HEK293 (cell line): ENCODE measurements at regions not wholly inside any gene's neighbourhood (a gene's known extent, or its start where the extent isn't known, plus 50 kb on each side); places are given as distances from the start of the nearest gene placed in this dataset.
A peak's percentile ranks its signal among the peaks of the same experiment; 100 is the strongest.

Experiments used
- CTCF ChIA-PET: fragments of 350-600 bp; formaldehyde crosslinking; extraction: SDS; loops from one replicate; lab custom pipeline; 2021; ENCODE audit warnings: antibody characterized with exemption; lab: Yijun Ruan, JAX
- POLR2A ChIA-PET: fragments of 300-600 bp; formaldehyde crosslinking; extraction: SDS; loops from one replicate; lab custom pipeline; 2020; ENCODE audit warnings: antibody characterized with exemption, inconsistent platforms; lab: Yijun Ruan, JAX
- H3K27ac ChIP-seq: fragments of 200-500 bp; sonication (Bioruptor generic); 2 replicates; pipeline ENCODE4 v1.5.1; 2014; ENCODE audit warnings: low read depth, low read length, control low read depth, inconsistent platforms; ENCODE audit errors: extremely low read depth
- H3K36me3 ChIP-seq, 2 experiments: fragments of 200-500 bp in 1 of 2; sonication (Bioruptor generic) in 1 of 2; 1 replicate in 1 of 2; 2 replicates in 1 of 2; pipeline ENCODE4 v1.5.1; 2014 to 2017; ENCODE audit warnings: inconsistent platforms in 2 of 2, low read length in 2 of 2; ENCODE audit not compliant: control insufficient read depth in 2 of 2, insufficient read depth in 1 of 2
- H3K4me1 ChIP-seq: fragments of 200-500 bp; sonication (Bioruptor generic); 2 replicates; pipeline ENCODE4 v1.5.1; 2014; ENCODE audit warnings: mild to moderate bottlenecking, low read length, inconsistent platforms; ENCODE audit not compliant: control insufficient read depth, insufficient read depth
- H3K4me3 ChIP-seq: 2 replicates; pipeline ENCODE4 v1.5.1; 2011; ENCODE audit warnings: low read depth, mild to moderate bottlenecking, control low read depth, low read length, moderate library complexity
- H3K9me3 ChIP-seq: fragments of 200-500 bp; sonication (Bioruptor generic); 2 replicates; pipeline ENCODE4 v1.5.1; 2014; ENCODE audit warnings: low read depth, low read length, inconsistent platforms; ENCODE audit not compliant: control insufficient read depth, insufficient read depth
- CTCF ChIP-seq: fragments of 450-650 bp; formaldehyde crosslinking; IDR thresholded peaks from 2 replicates; pipeline ENCODE4 v1.5.1; 2016; ENCODE audit warnings: missing biosample characterization, missing genetic modification characterization
- KLF1 ChIP-seq: fragments of 450-650 bp; formaldehyde crosslinking; IDR thresholded peaks from 2 replicates; pipeline ENCODE4 v1.5.1; 2016; ENCODE audit warnings: missing biosample characterization, missing genetic modification characterization
- PBX3 ChIP-seq: sonication (generic); formaldehyde crosslinking; IDR thresholded peaks from 2 replicates; pipeline ENCODE4 v1.8.1; 2022; ENCODE audit warnings: mild to moderate bottlenecking, moderate library complexity, missing genetic modification reagents
- SALL2 ChIP-seq: fragments of 450-650 bp; formaldehyde crosslinking; IDR thresholded peaks from 2 replicates; pipeline ENCODE4 v1.5.0; 2017; ENCODE audit warnings: missing biosample characterization, mild to moderate bottlenecking, missing genetic modification characterization, borderline replicate concordance
- TSHZ1 ChIP-seq: fragments of 450-650 bp; formaldehyde crosslinking; IDR thresholded peaks from 2 replicates; pipeline ENCODE4 v1.5.1; 2016; ENCODE audit warnings: missing biosample characterization, missing genetic modification characterization, borderline replicate concordance
- YY1 ChIP-seq: fragments of 450-650 bp; formaldehyde crosslinking; IDR thresholded peaks from 2 replicates; pipeline ENCODE4 v1.5.1; 2018; ENCODE audit warnings: missing biosample characterization, missing genetic modification characterization
- ZBTB20 ChIP-seq: fragments of 450-650 bp; formaldehyde crosslinking; IDR thresholded peaks from 2 replicates; pipeline ENCODE4 v1.5.1; 2016; ENCODE audit warnings: missing biosample characterization, missing genetic modification characterization
- ZIC2 ChIP-seq: fragments of 450-650 bp; formaldehyde crosslinking; IDR thresholded peaks from 2 replicates; pipeline ENCODE4 v1.5.1; 2016; ENCODE audit warnings: missing biosample characterization, missing genetic modification characterization
- ZNF155 ChIP-seq: fragments of 450-650 bp; formaldehyde crosslinking; IDR thresholded peaks from 2 replicates; pipeline ENCODE4 v1.5.1; 2016; ENCODE audit warnings: missing biosample characterization, missing genetic modification characterization
- ZNF157 ChIP-seq: fragments of 450-650 bp; formaldehyde crosslinking; IDR thresholded peaks from 2 replicates; pipeline ENCODE4 v1.5.1; 2016; ENCODE audit warnings: missing biosample characterization, missing genetic modification characterization
- ZNF266 ChIP-seq: fragments of 450-650 bp; formaldehyde crosslinking; IDR thresholded peaks from 2 replicates; pipeline ENCODE4 v1.5.1; 2016; ENCODE audit warnings: missing biosample characterization, missing genetic modification characterization, low read depth
- ZNF280C ChIP-seq: fragments of 450-650 bp; formaldehyde crosslinking; IDR thresholded peaks from 2 replicates; pipeline ENCODE4 v1.5.1; 2016; ENCODE audit warnings: missing biosample characterization, missing genetic modification characterization
- ZNF311 ChIP-seq: fragments of 450-650 bp; formaldehyde crosslinking; IDR thresholded peaks from 2 replicates; pipeline ENCODE4 v1.5.1; 2017; ENCODE audit warnings: missing biosample characterization, missing genetic modification characterization, borderline replicate concordance
- ZNF362 ChIP-seq: fragments of 450-650 bp; formaldehyde crosslinking; IDR thresholded peaks from 2 replicates; pipeline ENCODE4 v1.5.1; 2016; ENCODE audit warnings: missing biosample characterization, missing genetic modification characterization
- ZNF398 ChIP-seq: fragments of 450-650 bp; formaldehyde crosslinking; IDR thresholded peaks from 2 replicates; pipeline ENCODE4 v1.5.1; 2017; ENCODE audit warnings: missing biosample characterization, missing genetic modification characterization
- ZNF529 ChIP-seq: fragments of 450-650 bp; formaldehyde crosslinking; IDR thresholded peaks from 2 replicates; pipeline ENCODE4 v1.5.1; 2017; ENCODE audit warnings: missing genetic modification characterization, missing biosample characterization; ENCODE audit not compliant: insufficient replicate concordance
- ZNF544 ChIP-seq: fragments of 450-650 bp; formaldehyde crosslinking; IDR thresholded peaks from 2 replicates; pipeline ENCODE4 v1.5.0; 2017; ENCODE audit warnings: missing biosample characterization, missing genetic modification characterization
- ZNF670 ChIP-seq: fragments of 450-650 bp; formaldehyde crosslinking; IDR thresholded peaks from 2 replicates; pipeline ENCODE4 v1.5.1; 2016; ENCODE audit warnings: missing biosample characterization, missing genetic modification characterization, low read depth
- ZNF677 ChIP-seq: fragments of 450-650 bp; IDR thresholded peaks from 2 replicates; pipeline ENCODE4 v1.5.0; 2018; ENCODE audit warnings: missing biosample characterization, mild to moderate bottlenecking, missing genetic modification characterization, moderate library complexity
- ZNF704 ChIP-seq: fragments of 450-650 bp; formaldehyde crosslinking; IDR thresholded peaks from 2 replicates; pipeline ENCODE4 v1.5.1; 2016; ENCODE audit warnings: missing biosample characterization, missing genetic modification characterization
- ZNF76 ChIP-seq: fragments of 450-650 bp; formaldehyde crosslinking; IDR thresholded peaks from 2 replicates; pipeline ENCODE4; 2016; ENCODE audit warnings: low read depth, missing biosample characterization, missing genetic modification characterization, borderline replicate concordance

- TF ChIP-seq YY1 (tag by site-specific recombination): no peak
- no peak for TF ChIP-seq ZNF398
- no peak for TF ChIP-seq ZNF677 (tag by site-specific recombination)
- no peak for TF ChIP-seq SALL2 (tag by site-specific recombination)
- no peak for TF ChIP-seq ZNF544
- no peak for TF ChIP-seq ZIC2
- 0 out of 2 replicates have a peak, but pooled peaks have one; percentile 22 for TF ChIP-seq ZBTB20 (tag by site-specific recombination)
- H3K9me3 ChIP-seq: no peaks in the 10 kb centered on the region
- H3K4me1 ChIP-seq: peaks cover 5% of the 10 kb centered on the region
- H3K36me3 ChIP-seq: no peaks in the 10 kb centered on the region
- CTCF ChIA-PET: interaction anchor here (0.6 to 0.9 kb wide), 2 partner anchors 42 to 424 kb away, joined by 3 read pairs; no protein-coding TSS in a partner anchor
- H3K27ac ChIP-seq: no peak overlapping the region
- H3K4me3 ChIP-seq: no peak overlapping the region
- POLR2A ChIA-PET: no interaction called here
Measured at GRCh38 chr7:42617071-42617765, 294.7 kb downstream of the C7orf25 start.

- H3K9me3 ChIP-seq: no peaks in the 10 kb centered on the region
- ChIA-PET POLR2A (no interaction called here), CTCF (interaction anchor here (0.6 kb wide), 1 partner anchor 118 kb away, joined by 3 read pairs; no protein-coding TSS in a partner anchor)
- no peaks in the 10 kb centered on the region for H3K36me3 ChIP-seq
- no peak overlapping the region for H3K4me3 ChIP-seq
- peaks cover 10% of the 10 kb centered on the region for H3K4me1 ChIP-seq
- H3K27ac ChIP-seq: no peak overlapping the region
- no peak for TF ChIP-seq PBX3 (CRISPR knock-in tag)
- no peak for TF ChIP-seq ZNF670 (tag by site-specific recombination)
- TF ChIP-seq ZNF704: no peak
- TF ChIP-seq ZNF155 (tag by site-specific recombination): no peak
- no peak for TF ChIP-seq ZNF280C (tag by site-specific recombination)
- no peak for TF ChIP-seq ZNF362 (tag by site-specific recombination)
- no peak for TF ChIP-seq TSHZ1 (tag by site-specific recombination)
- no peak for TF ChIP-seq ZNF157 (tag by site-specific recombination)
- TF ChIP-seq KLF1 (tag by site-specific recombination): no peak
- TF ChIP-seq ZNF529 (tag by site-specific recombination): no peak
- TF ChIP-seq ZNF311 (tag by site-specific recombination): no peak
- no peak for TF ChIP-seq CTCF
- TF ChIP-seq ZNF76 (tag by site-specific recombination): no peak
- no peak for TF ChIP-seq ZNF266 (tag by site-specific recombination)
Measured at GRCh38 chr7:42614636-42615035, 297.2 kb downstream of the C7orf25 start.
